ENCODE measurements at regions not wholly inside any gene's neighbourhood (a gene's known extent, or its start where the extent isn't known, plus 50 kb on each side); places are given as distances from the start of the nearest gene placed in this dataset.

DNA sequence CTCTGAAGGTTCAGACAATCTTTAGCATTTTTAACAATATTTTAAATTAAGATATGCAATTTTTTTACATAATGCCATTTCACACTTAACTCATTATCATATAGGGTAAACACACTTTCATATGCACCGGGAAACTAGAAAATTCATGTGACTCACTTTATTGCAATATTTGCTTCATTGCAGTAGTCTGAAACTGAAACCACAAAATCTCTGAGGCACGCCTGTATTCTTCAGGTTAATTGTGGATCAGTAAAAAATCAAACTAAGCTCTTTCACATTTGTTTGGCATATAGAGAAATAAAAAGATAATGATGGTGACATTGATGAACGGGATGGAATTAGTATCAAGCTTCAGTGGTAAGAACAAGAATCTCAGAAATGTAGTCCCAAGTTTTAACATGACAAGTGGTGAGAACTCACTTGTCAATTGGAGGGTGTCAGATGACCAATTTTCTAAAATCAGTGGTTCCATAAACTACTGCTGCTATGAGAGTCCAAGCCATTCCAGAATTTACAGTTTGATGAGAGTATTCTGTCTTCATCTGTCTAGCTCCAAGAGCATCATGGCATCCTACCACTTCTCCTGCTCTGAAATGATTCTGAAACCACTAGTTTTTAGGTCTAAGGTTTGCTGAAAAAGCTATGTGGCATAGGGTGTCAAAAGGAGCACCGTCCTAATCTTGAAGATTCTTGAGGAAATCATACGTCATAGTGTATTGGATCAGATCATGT is 281.0 kb downstream of the PTPRC start:
- peak; percentile 82 for ATAC-seq
- peak overlapping the region; percentile 65 for H3K4me3 Mint-ChIP-seq
- peak overlapping the region; percentile 87 for H3K27ac Mint-ChIP-seq
- CTCF ChIA-PET: interaction anchor here (0.6 to 2.6 kb wide), 8 partner anchors 9 to 1947 kb away, joined by 3 to 10 read pairs (median 4); no protein-coding TSS in a partner anchor
- intact Hi-C loops (cut with DNase I, micrococcal nuclease): loop anchor here (1.0 to 10.0 kb wide), 10 partner anchors 38 to 1143 kb away; partner anchors contain the start of gene DENND1B (in 1 of the 2)
- POLR2A ChIA-PET: interaction anchor here (0.7 to 2.5 kb wide), 2 partner anchors 18 to 34 kb away, joined by 3 to 8 read pairs; no protein-coding TSS in a partner anchor
- DNase-seq: peak; percentile 33
- no peaks in the 10 kb centered on the region for H3K27me3 Mint-ChIP-seq
- peaks cover 75% of the 10 kb centered on the region for H3K4me1 Mint-ChIP-seq
- no peaks in the 10 kb centered on the region for H3K9me3 Mint-ChIP-seq (ENCODE audit: low read depth)
- peaks cover 9% of the 10 kb centered on the region for H3K36me3 Mint-ChIP-seq (ENCODE audit: low read depth)

DNA sequence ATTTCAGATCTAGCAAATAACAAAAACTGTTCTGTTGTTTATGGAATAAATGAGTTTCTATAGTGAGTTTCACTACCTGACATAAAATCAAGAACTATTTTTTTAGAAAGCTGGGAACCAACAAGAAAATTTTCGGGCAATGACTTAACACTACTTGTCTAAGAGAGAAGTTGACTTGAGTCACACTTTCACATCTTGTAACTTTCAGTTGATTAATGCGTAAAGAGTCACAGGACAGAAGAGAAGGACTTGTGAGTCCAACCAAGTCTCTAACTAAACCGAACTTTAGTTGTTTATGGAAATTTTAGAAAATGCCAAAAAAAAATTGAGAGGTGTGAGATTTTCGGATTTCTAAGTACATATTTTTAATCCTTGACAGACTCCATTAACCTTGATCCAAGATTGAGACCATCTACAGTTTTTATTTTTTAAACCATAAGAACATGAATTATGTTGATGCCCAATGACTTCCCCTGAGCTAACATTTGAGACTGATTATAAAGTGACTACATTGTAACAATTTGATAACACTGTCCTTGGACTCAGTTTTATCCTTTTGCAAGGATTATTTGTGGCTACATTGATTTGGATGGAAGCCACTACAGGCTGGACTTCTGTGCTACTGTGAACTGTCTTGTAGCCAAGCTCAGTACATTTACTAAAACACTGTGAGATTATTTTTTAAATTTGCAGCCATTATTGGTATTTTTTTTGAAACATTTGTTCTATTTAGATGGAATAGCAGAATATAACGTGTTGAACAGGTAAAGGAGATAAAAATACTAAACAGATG is 284.0 kb downstream of the PTPRC start:
- Mint-ChIP-seq H3K27me3 (no peaks in the 10 kb centered on the region), H3K36me3 (ENCODE audit: low read depth) (peaks cover 7% of the 10 kb centered on the region), H3K4me1 (peaks cover 74% of the 10 kb centered on the region), H3K4me3 (no peak overlapping the region), H3K9me3 (ENCODE audit: low read depth) (no peaks in the 10 kb centered on the region), H3K27ac (peak overlapping the region; percentile 76)
- DNase-seq (no peak), ATAC-seq (peak; percentile 56)
- intact Hi-C loops (cut with DNase I, micrococcal nuclease): loop anchor here (1.0 to 10.0 kb wide), 10 partner anchors 12 to 1146 kb away; partner anchors contain the start of gene DENND1B (in 1 of the 2)
- POLR2A ChIA-PET: interaction anchor here (0.6 kb wide), 1 partner anchor 36 kb away, joined by 3 read pairs; no protein-coding TSS in a partner anchor
- CTCF ChIA-PET: interaction anchor here (0.6 to 1.5 kb wide), 5 partner anchors 10 to 302 kb away, joined by 3 to 6 read pairs (median 4); no protein-coding TSS in a partner anchor

DNA sequence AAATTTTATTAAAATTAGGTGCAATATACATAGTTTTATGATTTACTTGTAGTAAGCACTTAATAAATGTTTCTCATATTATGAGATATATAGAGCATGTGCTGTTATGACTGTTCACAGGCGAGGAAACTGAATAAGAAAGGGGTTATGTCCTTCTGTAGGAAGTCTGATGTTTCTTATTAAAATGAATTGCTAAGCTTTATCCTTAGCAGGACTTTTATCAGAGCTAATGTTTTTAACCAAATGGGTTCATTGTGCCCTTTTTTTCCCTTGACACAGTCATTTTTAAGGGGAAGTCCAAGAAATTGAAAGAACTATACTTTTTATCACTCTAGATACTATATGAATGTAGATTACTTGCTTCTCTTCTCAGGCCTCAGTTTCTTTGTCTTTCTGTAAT is 285.2 kb downstream of the PTPRC start:
- Mint-ChIP-seq H3K9me3 (ENCODE audit: low read depth) (no peaks in the 10 kb centered on the region), H3K27me3 (no peaks in the 10 kb centered on the region), H3K4me1 (peaks cover 64% of the 10 kb centered on the region), H3K4me3 (no peak overlapping the region), H3K27ac (no peak overlapping the region), H3K36me3 (ENCODE audit: low read depth) (peaks cover 5% of the 10 kb centered on the region)
- DNase-seq (no peak), ATAC-seq (no peak)
- intact Hi-C loops (cut with DNase I, micrococcal nuclease): loop anchor here (2.0 to 10.0 kb wide), 8 partner anchors 13 to 1147 kb away; partner anchors contain the start of gene DENND1B (in 1 of the 2)
- CTCF ChIA-PET: interaction anchor here (1.4 kb wide), 2 partner anchors 9 to 13 kb away, joined by 4 read pairs; no protein-coding TSS in a partner anchor
- POLR2A ChIA-PET: no interaction called here

DNA sequence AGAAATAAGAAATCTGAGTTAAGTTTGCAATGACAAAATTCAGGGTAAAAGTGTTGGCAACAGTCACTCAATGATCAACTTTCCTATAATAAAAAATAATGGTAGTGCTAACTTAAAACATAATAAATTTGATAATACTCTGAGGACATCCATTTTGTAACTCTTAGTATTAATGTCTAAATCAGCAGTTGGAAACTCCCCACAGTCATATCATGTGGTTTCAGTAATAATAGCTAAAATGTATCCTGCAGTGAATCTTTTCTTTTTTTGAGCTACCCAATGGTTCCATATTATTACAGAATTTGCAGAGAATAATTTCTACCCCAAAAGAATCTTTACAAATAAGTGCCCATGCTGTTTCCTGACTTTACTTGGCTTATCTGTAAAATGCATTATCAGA is 286.7 kb downstream of the PTPRC start:
- ChIA-PET POLR2A (no interaction called here), CTCF (interaction anchor here (1.7 kb wide), 1 partner anchor 11 kb away, joined by 11 read pairs; no protein-coding TSS in a partner anchor)
- intact Hi-C loops (cut with DNase I, micrococcal nuclease): loop anchor here in 1 of 2 experiments (10.0 kb wide), 1 partner anchor 401 kb away; no protein-coding TSS in a partner anchor
- H3K4me1 Mint-ChIP-seq: peaks cover 63% of the 10 kb centered on the region
- no peak overlapping the region for H3K4me3 Mint-ChIP-seq
- no peak for DNase-seq
- H3K27me3 Mint-ChIP-seq: no peaks in the 10 kb centered on the region
- ATAC-seq: no peak
- H3K9me3 Mint-ChIP-seq (ENCODE audit: low read depth): no peaks in the 10 kb centered on the region
- H3K36me3 Mint-ChIP-seq (ENCODE audit: low read depth): no peaks in the 10 kb centered on the region
- H3K27ac Mint-ChIP-seq: no peak overlapping the region

DNA sequence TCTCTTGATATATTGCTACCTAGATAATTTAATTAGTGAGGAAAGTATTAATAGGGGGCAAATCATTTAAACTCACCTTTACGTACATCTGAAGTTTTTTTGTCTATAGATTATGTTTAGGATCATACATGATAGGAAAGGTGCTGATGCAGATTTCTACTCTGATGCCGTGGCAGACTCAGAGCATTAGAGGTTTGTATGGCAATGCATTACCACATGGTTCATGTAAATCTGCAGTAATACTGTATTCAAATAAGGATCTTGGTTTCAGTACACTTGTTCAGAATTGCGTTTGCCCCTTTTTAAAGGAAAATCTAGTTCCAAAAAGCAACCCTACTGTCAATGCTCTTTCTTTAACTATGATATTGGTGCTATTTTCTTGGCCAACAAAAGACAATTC is 288.3 kb downstream of the PTPRC start:
- Mint-ChIP-seq H3K27ac (no peak overlapping the region), H3K4me1 (peaks cover 58% of the 10 kb centered on the region), H3K27me3 (no peaks in the 10 kb centered on the region), H3K9me3 (ENCODE audit: low read depth) (no peaks in the 10 kb centered on the region), H3K4me3 (no peak overlapping the region), H3K36me3 (ENCODE audit: low read depth) (no peaks in the 10 kb centered on the region)
- intact Hi-C loops (cut with DNase I, micrococcal nuclease): loop anchor here in 1 of 2 experiments (10.0 kb wide), 1 partner anchor 402 kb away; no protein-coding TSS in a partner anchor
- POLR2A ChIA-PET: no interaction called here
- no peak for DNase-seq
- no peak for ATAC-seq
- CTCF ChIA-PET: interaction anchor here (1.7 to 2.6 kb wide), 2 partner anchors 9 to 10 kb away, joined by 10 to 11 read pairs; no protein-coding TSS in a partner anchor

DNA sequence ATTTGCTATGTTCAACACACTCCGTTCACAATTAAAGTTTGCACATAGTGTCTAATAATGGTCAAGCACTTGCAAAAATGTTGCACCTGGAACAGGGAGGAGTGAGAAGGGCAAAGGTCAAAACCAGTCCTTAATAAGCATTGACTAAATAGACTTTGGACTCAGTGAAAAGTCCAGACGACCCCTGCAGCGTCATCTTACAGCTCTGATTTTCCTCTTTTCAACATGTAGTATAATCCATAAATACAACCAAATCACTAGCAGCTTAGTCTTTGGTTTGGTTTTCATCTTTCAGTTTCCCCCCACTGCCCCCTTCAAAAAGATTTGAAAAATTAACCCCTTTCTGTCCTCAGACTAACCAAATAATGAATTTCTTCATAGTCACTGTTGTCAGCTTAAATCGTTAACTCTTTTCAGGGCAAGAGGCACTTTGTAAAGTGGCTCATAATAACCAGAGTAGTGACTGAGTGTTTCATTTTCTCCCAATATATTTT is 290.3 kb downstream of the PTPRC start:
- intact Hi-C loops (cut with DNase I, micrococcal nuclease): loop anchor here in 1 of 2 experiments (10.0 kb wide), 1 partner anchor 404 kb away; no protein-coding TSS in a partner anchor
- DNase-seq: no peak
- Mint-ChIP-seq H3K27ac (no peak overlapping the region), H3K4me1 (peaks cover 54% of the 10 kb centered on the region), H3K4me3 (peak overlapping the region; percentile 45), H3K27me3 (no peaks in the 10 kb centered on the region), H3K36me3 (ENCODE audit: low read depth) (peaks cover 2% of the 10 kb centered on the region), H3K9me3 (ENCODE audit: low read depth) (no peaks in the 10 kb centered on the region)
- ChIA-PET POLR2A (interaction anchor here (0.6 kb wide), 1 partner anchor 199 kb away, joined by 3 read pairs; no protein-coding TSS in a partner anchor), CTCF (interaction anchor here (0.8 to 2.6 kb wide), 4 partner anchors 8 to 244 kb away, joined by 3 to 10 read pairs (median 3); no protein-coding TSS in a partner anchor)
- no peak for ATAC-seq

DNA sequence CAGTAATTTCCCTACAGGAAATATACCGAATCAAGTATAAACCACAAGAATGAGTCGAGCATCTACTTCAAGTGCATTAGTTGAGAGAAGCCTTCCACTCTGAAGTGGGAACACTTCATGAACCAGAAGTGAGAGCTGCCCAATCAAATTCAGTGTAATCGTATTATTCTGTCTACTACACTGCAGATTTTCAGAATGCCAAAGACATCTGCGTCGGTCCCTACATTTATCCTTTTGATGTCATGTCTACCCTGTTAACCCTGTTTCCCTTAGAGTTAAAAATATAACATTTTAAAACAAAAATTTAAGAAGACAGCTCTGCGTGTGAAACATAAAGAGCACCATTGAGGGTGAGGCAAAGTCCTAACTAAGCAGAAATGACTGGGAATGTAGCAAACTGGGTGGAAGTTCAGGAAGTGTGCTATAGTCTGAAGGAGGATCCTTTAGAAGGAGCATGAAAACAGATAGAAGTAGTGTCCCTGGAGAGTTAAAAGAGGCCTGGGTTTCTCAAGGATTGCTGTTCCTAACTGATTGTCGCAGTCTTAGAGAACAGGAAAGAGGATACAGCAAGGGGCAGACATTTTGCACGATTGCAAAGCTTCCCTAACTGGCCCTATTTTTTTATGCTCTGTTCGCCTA is 291.2 kb downstream of the PTPRC start:
- ATAC-seq: peak; percentile 82
- ChIA-PET CTCF (no interaction called here), POLR2A (no interaction called here)
- no peaks in the 10 kb centered on the region for H3K27me3 Mint-ChIP-seq
- H3K4me3 Mint-ChIP-seq: peak overlapping the region; percentile 68
- peak overlapping the region; percentile 81 for H3K27ac Mint-ChIP-seq
- no peaks in the 10 kb centered on the region for H3K9me3 Mint-ChIP-seq (ENCODE audit: low read depth)
- intact Hi-C loops (cut with DNase I, micrococcal nuclease): loop anchor here (10.0 kb wide), 4 partner anchors 155 to 765 kb away; no protein-coding TSS in a partner anchor
- H3K4me1 Mint-ChIP-seq: peaks cover 52% of the 10 kb centered on the region
- H3K36me3 Mint-ChIP-seq (ENCODE audit: low read depth): peaks cover 2% of the 10 kb centered on the region
- no peak for DNase-seq

DNA sequence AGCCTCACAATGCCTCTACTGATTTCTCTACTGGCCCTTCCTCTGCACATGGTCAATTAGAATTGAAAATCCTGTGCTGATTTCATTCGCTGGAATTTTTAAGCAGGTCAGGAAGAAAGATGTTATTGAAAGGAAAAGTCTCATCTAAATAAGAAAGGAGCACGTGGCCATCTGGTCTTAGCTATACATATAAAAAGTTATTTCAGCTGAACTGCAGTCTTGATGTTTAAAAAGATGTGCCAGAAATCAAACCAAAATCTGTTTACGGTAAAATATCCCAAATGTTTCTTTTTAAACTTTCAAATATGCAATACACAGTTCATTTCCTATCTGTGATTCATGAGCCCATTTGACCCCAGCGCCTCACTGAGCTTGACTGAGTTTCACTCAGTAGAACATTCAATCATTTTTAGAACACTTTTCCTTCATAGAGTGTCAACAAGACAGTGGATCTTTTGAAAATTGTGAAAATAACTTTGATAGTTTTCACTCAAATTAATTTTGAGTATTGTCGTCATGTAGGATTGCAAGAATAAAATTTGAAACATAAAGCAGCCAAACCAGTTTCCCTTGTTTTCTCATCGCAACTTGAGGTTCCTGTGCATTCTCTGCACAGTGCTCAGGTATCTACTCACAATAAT is 293.6 kb downstream of the PTPRC start:
- ChIA-PET CTCF (interaction anchor here (1.7 to 2.0 kb wide), 2 partner anchors 9 to 12 kb away, joined by 4 to 5 read pairs; no protein-coding TSS in a partner anchor), POLR2A (no interaction called here)
- intact Hi-C loops (cut with DNase I, micrococcal nuclease): loop anchor here (10.0 kb wide), 3 partner anchors 158 to 768 kb away; no protein-coding TSS in a partner anchor
- H3K27ac Mint-ChIP-seq: peak overlapping the region; percentile 88
- no peak for ATAC-seq
- no peaks in the 10 kb centered on the region for H3K27me3 Mint-ChIP-seq
- H3K36me3 Mint-ChIP-seq (ENCODE audit: low read depth): peaks cover 2% of the 10 kb centered on the region
- DNase-seq: peak; percentile 48
- H3K4me1 Mint-ChIP-seq: peaks cover 35% of the 10 kb centered on the region
- H3K9me3 Mint-ChIP-seq (ENCODE audit: low read depth): no peaks in the 10 kb centered on the region
- peak overlapping the region; percentile 72 for H3K4me3 Mint-ChIP-seq

DNA sequence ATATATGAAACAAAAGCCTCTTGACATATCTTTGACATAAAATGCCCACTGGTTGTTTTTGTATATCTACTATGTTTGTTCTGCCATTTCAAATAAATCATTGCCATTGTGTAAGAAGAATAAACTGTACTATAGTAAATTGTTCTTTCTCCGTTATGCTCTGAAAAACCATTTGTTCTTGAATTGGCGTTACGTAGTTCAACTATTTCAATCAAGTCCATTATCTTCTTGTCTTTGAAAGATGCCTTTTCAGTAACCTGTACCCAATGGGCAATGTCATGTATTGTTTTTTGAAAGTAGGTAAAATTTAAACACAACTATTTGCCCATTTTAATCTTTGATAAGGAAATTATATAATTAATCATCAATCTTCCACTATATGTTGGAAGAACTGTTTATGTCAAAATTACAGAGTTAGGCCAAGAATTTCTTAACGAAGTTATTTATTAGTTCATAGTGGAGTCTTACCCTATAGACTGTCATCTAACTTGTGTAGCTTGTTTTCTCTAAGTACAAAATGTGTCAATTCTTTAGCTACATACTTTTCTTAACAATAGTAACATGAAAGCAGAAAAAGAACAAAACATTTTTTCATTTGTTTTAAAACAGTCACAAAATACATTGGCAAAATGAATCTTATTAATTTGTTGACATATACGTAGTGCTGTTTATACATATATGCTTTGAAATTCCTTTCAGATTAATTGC is 294.8 kb downstream of the PTPRC start:
- Mint-ChIP-seq H3K36me3 (ENCODE audit: low read depth) (peaks cover 2% of the 10 kb centered on the region), H3K4me3 (no peak overlapping the region), H3K27ac (peak overlapping the region; percentile 56), H3K27me3 (no peaks in the 10 kb centered on the region), H3K4me1 (peaks cover 42% of the 10 kb centered on the region), H3K9me3 (ENCODE audit: low read depth) (no peaks in the 10 kb centered on the region)
- intact Hi-C loops (cut with DNase I, micrococcal nuclease): loop anchor here (10.0 kb wide), 3 partner anchors 159 to 769 kb away; no protein-coding TSS in a partner anchor
- no peak for ATAC-seq
- ChIA-PET CTCF (interaction anchor here (1.7 to 2.0 kb wide), 2 partner anchors 10 to 13 kb away, joined by 4 to 5 read pairs; no protein-coding TSS in a partner anchor), POLR2A (no interaction called here)
- DNase-seq: no peak

DNA sequence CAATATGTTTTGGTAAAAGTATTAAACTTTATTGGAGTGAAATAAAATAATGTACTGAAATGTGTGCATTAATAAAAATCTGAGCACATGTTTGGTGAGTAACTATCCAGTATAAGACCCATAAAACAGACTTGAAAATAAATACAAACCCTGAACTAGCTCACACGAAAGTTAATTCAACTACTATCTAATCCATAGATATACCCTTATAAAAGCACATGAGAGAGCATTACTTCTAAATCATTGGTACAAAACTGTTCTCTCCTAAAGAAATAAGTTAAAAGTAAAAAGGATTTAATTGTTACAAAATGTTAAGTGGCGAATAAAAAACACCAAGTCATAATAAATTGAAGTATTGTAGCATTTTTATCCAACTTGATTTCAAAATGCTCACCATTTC is 295.6 kb downstream of the PTPRC start:
- Mint-ChIP-seq H3K36me3 (ENCODE audit: low read depth) (peaks cover 2% of the 10 kb centered on the region), H3K27me3 (no peaks in the 10 kb centered on the region), H3K4me1 (peaks cover 37% of the 10 kb centered on the region), H3K4me3 (no peak overlapping the region), H3K9me3 (ENCODE audit: low read depth) (no peaks in the 10 kb centered on the region), H3K27ac (no peak overlapping the region)
- CTCF ChIA-PET: no interaction called here
- no peak for DNase-seq
- no peak for ATAC-seq
- POLR2A ChIA-PET: no interaction called here
- intact Hi-C loops (cut with DNase I, micrococcal nuclease): loop anchor here (10.0 kb wide), 3 partner anchors 160 to 770 kb away; no protein-coding TSS in a partner anchor
